D341Med (cell line): ENCODE measurements at regions not wholly inside any gene's neighbourhood (a gene's known extent, or its start where the extent isn't known, plus 50 kb on each side); places are given as distances from the start of the nearest gene placed in this dataset.
"Not testable (repeated sequence)": the region's sequence is repeated elsewhere in the genome, so short reads cannot be mapped to it uniquely, and the experiment has no call there.

Experiments used
- DNase-seq: peaks from one replicate; pipeline ENCODE4 v3.0.0; 2012; ENCODE audit warnings: low spot score

DNA sequence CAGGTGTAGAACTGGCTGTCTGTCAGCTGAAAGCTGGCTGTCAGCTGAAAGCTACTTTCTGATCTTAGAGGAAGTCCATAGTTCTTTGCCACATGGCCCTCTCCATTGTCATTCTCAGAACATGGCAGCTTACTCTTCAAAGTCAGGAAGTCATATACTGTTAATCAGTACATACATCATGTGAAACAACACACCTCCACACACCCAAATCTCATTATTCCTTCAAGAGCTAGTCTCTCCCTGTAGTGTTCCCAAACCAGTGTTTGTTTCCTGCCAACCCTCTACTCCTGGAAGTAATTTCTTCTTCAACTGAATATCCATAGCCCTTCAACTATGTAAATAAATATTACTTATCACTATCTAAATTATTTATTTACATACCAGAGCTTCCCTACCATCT is 58.9 kb downstream of the OR5AK2 start:
- DNase-seq = no peak

DNA sequence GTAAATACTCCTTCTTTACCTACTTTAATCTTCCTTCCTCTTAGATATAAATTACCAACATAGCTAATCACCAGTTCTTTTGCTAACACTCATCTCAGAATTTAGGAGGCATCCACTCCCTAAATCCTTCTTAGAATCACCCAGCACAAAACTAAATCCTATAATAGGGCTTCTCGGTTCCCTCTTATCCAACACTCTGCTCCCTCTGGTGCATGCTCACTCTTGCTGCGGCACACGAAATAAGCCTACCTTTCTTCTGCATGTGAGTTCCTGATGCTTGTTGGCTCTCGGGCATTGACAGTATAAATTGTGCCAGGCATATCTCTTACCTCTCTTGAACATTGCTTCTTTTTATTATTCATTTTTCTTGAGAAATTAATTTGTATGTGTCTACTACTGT is 61.0 kb downstream of the OR5AK2 start:
- DNase-seq = peak; percentile 61

GRCh38 chr11:57054817-57055216 is 66.1 kb downstream of the OR5AK2 start:
- DNase-seq = no peak

GRCh38 chr11:57055744-57056143 is 67.0 kb downstream of the OR5AK2 start:
- DNase-seq = no peak

DNA sequence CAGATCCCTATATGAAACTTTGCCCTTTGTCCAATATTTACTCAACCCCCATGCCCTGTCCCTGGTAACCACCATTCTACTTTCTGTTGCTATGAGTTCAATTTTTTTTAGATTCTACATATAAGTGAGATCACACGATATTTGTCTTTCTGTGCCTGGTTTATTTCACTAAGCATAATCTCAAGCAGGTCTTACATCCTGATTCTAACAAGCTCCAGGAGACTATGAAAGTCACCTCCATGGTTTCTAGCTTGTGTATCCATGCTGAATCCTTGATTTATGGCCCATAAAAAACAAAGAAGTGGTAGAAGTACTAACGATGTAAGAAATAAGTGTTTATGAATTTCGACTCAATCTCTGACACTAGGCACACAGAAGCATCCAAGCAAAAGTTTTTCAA is 68.0 kb downstream of the OR5AK2 start:
- DNase-seq = no peak

DNA sequence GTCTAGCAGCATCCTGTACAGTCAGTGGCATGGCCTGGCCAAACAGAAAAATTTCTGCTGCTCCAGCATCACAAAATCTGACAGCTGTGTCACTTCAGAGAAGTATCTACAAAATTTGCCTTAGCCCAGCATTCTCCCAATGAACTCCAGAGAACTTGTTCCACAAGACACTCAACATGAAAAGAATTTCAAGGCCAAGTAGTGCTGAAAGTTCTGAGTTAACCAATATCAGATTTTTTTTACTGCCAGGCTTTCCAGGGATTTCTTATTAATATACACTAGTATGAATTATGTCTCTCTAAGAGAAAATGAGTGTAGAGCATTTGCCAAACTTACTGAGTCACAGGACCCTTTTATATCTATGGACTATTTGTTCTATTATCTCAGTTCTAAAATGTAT is 68.8 kb downstream of the OR5AK2 start:
- no peak for DNase-seq

DNA sequence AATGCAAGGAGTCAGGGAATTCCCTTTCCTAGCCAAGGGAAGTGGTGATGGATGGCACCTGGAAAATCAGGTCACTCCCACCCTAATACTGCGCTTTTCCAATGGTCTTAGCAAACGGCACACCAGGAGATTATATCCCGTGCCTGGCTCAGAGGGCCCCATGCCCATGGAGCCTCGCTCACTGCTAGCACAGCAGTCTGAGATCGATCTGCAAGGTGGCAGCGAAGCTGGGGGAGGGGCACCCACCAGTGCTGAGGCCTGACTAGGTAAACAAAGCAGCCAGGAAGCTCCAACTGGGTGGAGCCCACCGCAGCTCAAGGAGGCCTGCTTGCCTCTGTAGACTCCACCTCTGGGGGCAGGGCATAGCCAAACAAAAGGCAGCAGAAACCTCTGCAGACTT is 74.2 kb downstream of the OR5AK2 start:
- not testable (repeated sequence) for DNase-seq

- no peak for DNase-seq
These were observed 81.2 kb downstream of the OR5AK2 start for GRCh38 chr11:57069942-57070341.

- DNase-seq = no peak
These were observed 83.1 kb downstream of the OR5AK2 start for GRCh38 chr11:57071829-57072228.

- DNase-seq = no peak
These were observed 83.9 kb downstream of the OR5AK2 start for GRCh38 chr11:57072640-57073039.

DNA sequence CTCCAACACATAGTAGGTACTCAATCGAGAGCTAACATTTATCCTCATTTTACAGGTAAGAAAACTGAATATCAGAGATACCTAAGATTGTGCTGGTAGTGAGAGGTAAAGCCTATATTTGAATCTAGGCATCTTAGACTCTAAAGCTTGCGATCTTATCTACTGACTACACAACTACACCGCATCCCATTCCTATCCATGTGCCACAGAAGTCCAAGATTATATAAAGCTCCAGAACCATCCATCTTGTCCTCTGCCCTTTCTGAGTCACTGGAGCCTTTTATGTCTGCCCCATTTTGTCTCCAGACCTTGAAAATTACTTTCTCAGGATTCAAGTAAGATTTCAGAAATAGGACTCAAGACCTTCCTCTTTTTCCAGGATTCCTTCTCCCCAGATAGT is 84.4 kb downstream of the OR5AK2 start:
- DNase-seq = no peak

GRCh38 chr11:57081356-57081755 is 92.6 kb downstream of the OR5AK2 start:
- DNase-seq = no peak

DNA sequence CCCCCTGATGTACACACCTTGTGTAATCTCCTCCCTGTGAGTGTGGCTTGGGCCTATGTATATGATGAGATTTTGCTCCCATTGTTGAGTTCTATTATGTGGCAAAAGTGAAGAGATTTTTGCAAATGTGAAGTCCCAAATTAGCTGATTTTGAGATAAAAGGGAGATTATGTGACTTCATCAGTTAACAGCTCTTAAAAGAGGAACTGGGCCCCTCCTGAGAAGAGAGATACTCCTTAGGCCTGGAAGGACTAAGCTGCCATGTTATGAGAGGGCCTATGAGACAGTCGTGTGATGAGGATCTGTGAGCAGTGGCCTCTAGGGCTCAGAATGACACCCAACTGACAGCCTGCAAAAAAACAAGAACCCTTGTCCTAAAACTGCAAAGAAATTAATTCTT is 93.4 kb downstream of the OR5AK2 start:
- DNase-seq = no peak

DNA sequence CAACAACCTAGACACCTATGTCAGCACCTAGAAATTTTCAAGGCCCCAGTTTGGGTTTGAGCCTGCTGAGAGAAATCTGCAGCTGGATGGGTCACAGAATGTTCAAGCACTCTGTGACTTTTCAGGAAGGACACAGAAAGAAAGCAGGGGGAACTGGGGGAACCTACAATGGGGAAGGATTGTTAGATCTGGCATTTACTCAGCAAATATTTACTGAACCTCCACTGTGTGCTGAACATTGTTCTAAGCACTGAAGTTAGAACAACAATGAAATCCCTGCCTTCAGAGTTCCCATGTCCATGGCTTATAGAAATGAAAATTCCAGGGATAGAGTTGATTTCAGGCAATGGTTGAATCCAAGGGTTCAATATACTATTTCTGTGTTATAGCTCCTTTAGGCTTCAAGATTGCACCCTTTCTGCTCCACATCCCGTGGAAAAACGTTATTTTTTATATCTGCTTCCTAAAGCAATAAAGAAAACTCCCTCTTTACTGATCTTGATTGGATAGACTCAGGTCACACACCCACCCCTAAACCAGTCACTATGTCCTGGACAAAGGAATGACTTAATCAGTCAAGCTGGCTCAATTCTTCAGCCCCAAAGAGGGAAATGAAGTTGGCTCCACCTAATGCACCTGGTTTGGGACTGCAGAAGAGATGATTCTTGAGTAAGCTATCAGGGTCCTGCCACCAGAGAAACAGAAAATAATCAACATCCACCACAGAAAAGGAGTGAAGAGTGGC is 95.1 kb downstream of the OR5AK2 start:
- DNase-seq = no peak

DNA sequence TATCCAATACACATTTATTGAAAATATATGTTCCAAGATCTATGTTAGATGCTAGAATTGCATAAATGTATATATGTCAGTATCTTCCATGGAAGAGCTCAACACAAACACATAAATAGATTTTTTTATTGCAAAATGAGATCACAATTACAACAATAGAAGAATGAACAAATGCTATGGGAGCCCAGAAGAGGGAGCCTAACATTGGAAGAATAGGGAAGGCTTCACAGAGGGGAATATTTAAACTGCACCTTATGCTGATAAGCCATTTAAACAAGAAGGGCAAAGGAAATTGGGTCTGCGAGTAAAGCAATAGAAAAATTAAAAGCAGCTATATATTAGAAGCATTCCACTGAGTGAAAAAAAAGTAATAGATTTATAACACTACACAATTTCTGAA is 96.1 kb upstream of the LRRC55 start:
- DNase-seq = no peak

DNA sequence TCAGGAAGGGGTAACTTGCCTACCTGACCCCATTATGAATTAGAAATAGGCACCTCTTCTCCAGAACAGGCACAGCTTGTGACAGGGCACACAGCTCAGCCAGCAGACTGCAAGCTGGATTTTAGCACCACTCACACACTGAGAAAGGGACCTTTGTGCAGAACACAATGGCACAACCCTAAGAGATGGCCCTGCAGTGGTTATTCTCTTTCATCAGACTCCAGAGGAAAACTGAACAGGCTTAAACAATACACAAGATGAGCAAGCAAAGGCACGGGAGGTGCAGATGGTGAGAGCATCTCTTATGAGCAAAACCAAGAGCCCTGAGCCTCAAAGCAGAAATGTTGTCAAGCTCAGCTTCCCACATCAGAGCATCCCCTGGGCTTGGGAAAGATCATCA is 93.8 kb upstream of the LRRC55 start:
- no peak for DNase-seq

- DNase-seq = no peak
These were observed 89.6 kb upstream of the LRRC55 start for GRCh38 chr11:57092028-57092698.

DNA sequence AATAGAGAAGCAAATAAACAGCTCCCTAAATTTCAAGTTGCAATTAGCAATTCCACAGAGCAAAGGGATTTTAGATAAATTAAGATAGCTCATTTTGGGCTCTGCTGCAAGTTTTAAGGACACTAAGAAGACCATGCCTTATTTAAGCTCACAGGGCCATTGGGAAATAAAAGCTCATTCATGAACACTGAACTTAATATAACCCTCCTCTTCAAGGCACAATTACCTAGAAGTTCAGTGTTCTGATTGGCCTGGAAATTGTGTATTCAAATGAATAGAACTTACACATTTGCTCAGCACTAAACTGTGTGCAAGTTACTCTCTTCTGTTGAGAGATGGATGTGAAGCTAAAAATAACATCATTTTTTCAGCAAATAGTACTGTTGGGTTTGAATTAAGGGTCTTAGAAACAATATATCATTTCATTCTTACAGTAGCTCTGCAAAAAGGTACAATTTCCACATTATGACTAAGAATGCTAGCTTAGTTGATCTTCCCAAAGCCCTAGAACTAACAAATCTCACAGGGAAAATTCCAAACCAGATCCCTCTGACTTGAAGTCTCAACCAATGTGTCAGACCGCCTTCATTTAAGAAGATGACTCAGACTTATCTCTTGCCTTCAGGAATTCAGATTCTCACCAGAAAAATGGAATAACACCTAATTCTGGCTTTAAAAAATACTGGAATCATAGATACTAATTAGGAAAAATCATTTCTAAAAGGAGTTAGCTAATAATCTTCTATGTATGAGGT is 87.4 kb upstream of the LRRC55 start:
- no peak for DNase-seq

DNA sequence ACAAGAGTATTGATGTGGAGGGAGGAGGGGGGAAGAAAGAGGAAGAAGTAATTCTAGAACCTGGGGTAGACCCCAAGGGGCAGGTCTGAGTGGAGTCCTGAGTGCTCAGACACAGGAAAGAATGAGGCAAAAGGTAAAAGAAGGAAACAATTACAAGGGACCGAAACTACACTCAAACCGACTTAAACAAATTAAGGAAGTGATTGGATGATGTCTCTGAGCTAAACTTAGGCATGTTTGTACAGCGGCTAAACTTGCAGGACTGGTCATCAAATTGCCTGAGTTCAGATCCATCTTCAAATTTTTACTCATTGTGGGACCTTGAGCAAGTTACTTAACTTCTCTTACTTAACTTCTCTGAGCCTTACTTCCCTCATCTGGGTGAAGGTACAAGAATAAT is 86.3 kb upstream of the LRRC55 start:
- no peak for DNase-seq

DNA sequence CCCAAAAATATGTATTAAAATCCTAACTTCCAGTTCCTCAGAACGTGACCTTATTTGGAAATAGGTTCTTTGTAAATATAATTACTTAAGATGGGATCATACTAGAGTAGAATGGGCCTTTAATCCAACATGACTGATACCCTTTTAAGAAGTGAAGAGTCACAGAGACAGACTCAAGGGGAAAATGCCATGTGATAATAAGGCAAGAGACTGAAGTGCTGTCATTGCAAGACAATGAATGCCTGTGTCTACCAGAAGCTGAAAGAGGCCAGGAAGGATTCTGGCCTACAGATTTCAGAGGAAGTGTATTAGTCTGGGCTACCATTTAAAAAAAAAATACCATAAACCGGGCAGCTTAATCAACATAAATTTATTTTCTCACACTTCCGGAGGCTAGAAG is 85.9 kb upstream of the LRRC55 start:
- no peak for DNase-seq

DNA sequence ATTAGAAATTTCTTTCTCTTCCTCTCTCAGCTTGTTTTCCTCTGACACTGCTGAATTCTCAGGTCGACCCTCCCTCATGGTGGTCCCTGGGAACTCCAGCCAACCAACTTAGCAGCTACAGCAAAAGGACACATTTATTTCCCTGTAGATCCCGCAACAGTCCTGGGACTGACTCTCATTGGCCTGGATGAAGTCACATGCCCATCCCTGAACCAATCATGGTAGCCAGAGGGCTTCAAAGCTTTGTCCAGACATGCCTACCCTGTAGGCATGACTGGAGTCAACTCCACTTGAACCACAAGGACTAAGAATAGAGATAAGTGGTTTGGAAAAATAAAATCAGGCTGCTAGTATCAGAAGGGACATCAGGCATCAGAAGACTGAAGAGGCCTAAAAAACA is 84.6 kb upstream of the LRRC55 start:
- DNase-seq = no peak

- no peak for DNase-seq
These were observed 83.6 kb upstream of the LRRC55 start for GRCh38 chr11:57098191-57098590.

DNA sequence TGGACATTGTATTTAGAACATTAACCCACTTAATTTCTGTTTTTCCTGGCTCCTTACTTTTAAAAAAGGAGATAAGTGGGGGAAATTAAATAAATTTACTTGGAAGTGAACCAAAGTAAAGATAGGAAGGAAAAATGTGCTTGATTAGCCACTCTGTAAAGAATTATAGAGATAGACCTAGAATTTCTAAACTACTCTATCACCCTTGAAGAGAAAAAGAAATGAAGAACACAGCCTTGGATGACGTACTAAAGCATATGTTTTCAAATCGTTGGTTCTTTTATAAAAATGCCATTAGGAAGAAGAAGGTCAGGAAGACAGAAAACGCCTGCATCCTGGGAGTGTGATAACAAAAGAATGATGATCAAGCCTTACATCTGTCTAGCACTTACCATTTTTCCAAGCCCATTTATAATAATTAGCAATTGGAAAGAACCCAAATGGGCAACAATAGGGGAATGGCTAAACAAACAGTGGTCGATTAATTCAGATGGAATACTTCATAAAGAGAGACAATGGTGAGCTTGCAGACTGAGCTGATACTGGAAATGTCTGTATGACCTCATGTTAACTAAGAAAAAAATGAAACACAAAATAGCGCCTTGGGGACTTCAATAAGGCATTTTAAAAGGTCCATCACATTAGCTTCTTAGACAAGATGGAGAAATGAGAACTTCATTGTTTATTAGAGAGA is 81.0 kb upstream of the LRRC55 start:
- DNase-seq = no peak
